WI38 (cell line): ENCODE measurements at regions not wholly inside any gene's neighbourhood (a gene's known extent, or its start where the extent isn't known, plus 50 kb on each side); places are given as distances from the start of the nearest gene placed in this dataset.
"Not testable (repeated sequence)": the region's sequence is repeated elsewhere in the genome, so short reads cannot be mapped to it uniquely, and the experiment has no call there.

Source experiments
- H3K4me3 ChIP-seq: 2 replicates; pipeline ENCODE4 v1.5.1; 2011; ENCODE audit warnings: low read depth, mild to moderate bottlenecking, control low read depth, low read length
- CTCF ChIP-seq: IDR thresholded peaks from 2 replicates; pipeline ENCODE4 v1.5.1; 2012; ENCODE audit warnings: low read depth, mild to moderate bottlenecking, control low read depth, low read length

- TF ChIP-seq CTCF, result no peak
- H3K4me3 ChIP-seq, result no peak overlapping the region
Observed at GRCh38 chr7:55310287-55311025, 54.7 kb upstream of the LANCL2 start.

GRCh38 chr7:55311892-55312291 is 53.2 kb upstream of the LANCL2 start:
- H3K4me3 ChIP-seq, result not testable (repeated sequence)

- H3K4me3 ChIP-seq, result not testable (repeated sequence)
Observed at GRCh38 chr7:55313671-55314070, 51.5 kb upstream of the LANCL2 start.

- no peak for TF ChIP-seq CTCF
- H3K4me3 ChIP-seq, result no peak overlapping the region
Observed at GRCh38 chr7:55314967-55315366, 50.2 kb upstream of the LANCL2 start.
